Heart left ventricle (tissue), 16 donors: ENCODE measurements at regions not wholly inside any gene's neighbourhood (a gene's known extent, or its start where the extent isn't known, plus 50 kb on each side); places are given as distances from the start of the nearest gene placed in this dataset.

Experiments used
- ATAC-seq, 4 donors: fragments of 200-7000 bp; cut with Tn5 transposase; one replicate each; pipeline ENCODE4 v1.9.1; 2020 to 2022; ENCODE audit warnings: moderate library complexity in 4 of 4, mild to moderate bottlenecking in 3 of 4, moderate number of reproducible peaks in 1 of 4
- DNase-seq, 5 donors: peaks; one replicate each; pipeline ENCODE4 v3.0.0-alpha.2; 2020
- H3K27ac ChIP-seq, 12 donors: fragments of 200-600 bp; sonication (generic) in 4 of 12; one replicate each; pipeline versions ENCODE4 v1.5.0 to v1.8.0; 2016 to 2022; ENCODE audit warnings: mild to moderate bottlenecking in 2 of 12
- H3K27me3 ChIP-seq, 9 donors: fragments of 200-600 bp; sonication (generic) in 2 of 9; one replicate each; pipeline versions ENCODE4 v1.5.1 to v1.8.0; 2016 to 2022; ENCODE audit warnings: mild to moderate bottlenecking in 3 of 9
- H3K36me3 ChIP-seq, 9 donors: fragments of 200-600 bp; sonication (generic) in 2 of 9; one replicate each; pipeline versions ENCODE4 v1.5.0 to v1.8.0; 2018 to 2022; ENCODE audit warnings: mild to moderate bottlenecking in 2 of 9
- H3K4me1 ChIP-seq, 12 donors: fragments of 200-600 bp; sonication (generic) in 4 of 12; one replicate each; pipeline versions ENCODE4 v1.5.0 to v1.8.0; 2016 to 2022; ENCODE audit warnings: mild to moderate bottlenecking in 3 of 12
- H3K4me3 ChIP-seq, 12 donors: fragments of 200-600 bp; sonication (generic) in 4 of 12; one replicate each; pipeline versions ENCODE4 v1.5.0 to v1.8.0; 2017 to 2022; ENCODE audit warnings: mild to moderate bottlenecking in 9 of 12, moderate library complexity in 4 of 12
- H3K9me3 ChIP-seq, 12 donors: fragments of 200-600 bp; sonication (generic) in 4 of 12; one replicate each; pipeline versions ENCODE4 v1.5.0 to v1.8.0; 2016 to 2022; ENCODE audit warnings: mild to moderate bottlenecking in 1 of 12
- POLR2A ChIP-seq, 2 donors: fragments of 450-650 bp; IDR thresholded peaks; one replicate each; pipeline ENCODE4 v1.6.1; 2017; ENCODE audit warnings: antibody characterized with exemption in 2 of 2, mild to moderate bottlenecking in 2 of 2, moderate library complexity in 2 of 2
- WGBS, 4 donors: extraction: QIAGEN DNeasy Blood & Tissue Kit in 2 of 4; methylation state at CpG; one replicate each; pipeline versions ENCODE4 v1.1.5 to v1.1.7; 2013 to 2018; 5-methylcytosine and 5-hydroxymethylcytosine counted together
- intact Hi-C, 10 donors: fragments of 100-400 bp; cut with DNase I; formaldehyde crosslinking; loops; one replicate each; pipeline versions ENCODE4 v1.11.1 to v1.14.2; 2022
- TF ChIP-seq, protein P1 (sequence below), 12 donors: fragments of 200-600 bp; sonication (generic) in 4 of 12; IDR thresholded peaks; one replicate each; pipeline versions ENCODE4 v1.5.0 to v1.8.0; 2018 to 2022; ENCODE audit warnings: antibody characterized with exemption in 12 of 12, mild to moderate bottlenecking in 5 of 12
- donor health status: ischemic (EF 13 %, LVEDD 7.1; RV severe dilation, severe dysfunction).
- donor health status: healthy with polysubstance abuse.
- donor health status: DM: no; HTN: yes; CAD: no.
- donor health status: DM: no; HTN: no; CAD: no.
- donor health status: ischemic (EF 25% LVEDD 6.9; RV normal size, moderate dysfunction).
- donor health status: ischemic (EF 25% LVEDD 5.7; RV mildly dilated, moderate dysfunction).
- donor health status: healthy.
- donor health status: DM: yes; HTN: yes; CAD: no.
- donor health status: ischemic (EF 35%, LVEDD 5.7; RV mildly dilated, moderate dysfunction).
- donor health status: nonischemic (EF 11% LVEDD 7.7; RV severe dilation, severe dysfunction).
- donor health status: DM: yes; HTN: yes; CAD: no.
- donor health status: PGD.
- donor health status: ischemic (EF 29% LVEDD 5.4; RV normal size, mild dysfunction).
- donor health status: nonischemic (EF 23%, LVEDD 6.1; RV moderate dilation, normal function).

DNA sequence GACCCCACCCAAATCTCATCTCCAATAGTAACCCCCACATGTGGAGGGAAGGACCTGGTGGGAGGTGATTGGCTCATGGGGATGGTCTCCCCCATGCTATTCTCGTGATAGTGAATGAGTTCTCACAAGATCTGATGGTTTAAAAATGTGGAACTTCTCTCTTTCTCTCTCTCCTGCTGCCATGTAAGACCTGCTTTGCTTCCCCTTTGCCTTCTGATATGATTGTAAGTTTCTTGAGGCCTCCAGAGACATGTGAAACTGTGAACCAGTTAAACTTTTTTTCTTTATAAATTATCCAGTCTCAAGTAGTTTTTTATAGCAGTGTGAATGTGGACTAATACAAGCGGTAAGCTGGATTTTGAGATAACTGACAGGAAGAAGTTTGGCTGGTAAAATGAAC, 60.3 kb upstream of the MBNL1 start:
- no peaks in the 10 kb centered on the region for H3K9me3 ChIP-seq
- 79 to 92% (median 86%) methylated on average over 2 of the region's 2 CpGs for WGBS, 4 donors
- H3K27me3 ChIP-seq = no peaks in the 10 kb centered on the region
- no peak for DNase-seq
- ATAC-seq = no peak
- no peak overlapping the region for H3K4me3 ChIP-seq
- intact Hi-C loops = loop anchor here in 2 of 10 donors (5.0 to 10.0 kb wide), 2 partner anchors 56 to 59 kb away; partner anchors contain the start of gene MBNL1 (in 2 of the 2)
- H3K36me3 ChIP-seq = no peaks in the 10 kb centered on the region
- TF ChIP-seq, protein P1, sequence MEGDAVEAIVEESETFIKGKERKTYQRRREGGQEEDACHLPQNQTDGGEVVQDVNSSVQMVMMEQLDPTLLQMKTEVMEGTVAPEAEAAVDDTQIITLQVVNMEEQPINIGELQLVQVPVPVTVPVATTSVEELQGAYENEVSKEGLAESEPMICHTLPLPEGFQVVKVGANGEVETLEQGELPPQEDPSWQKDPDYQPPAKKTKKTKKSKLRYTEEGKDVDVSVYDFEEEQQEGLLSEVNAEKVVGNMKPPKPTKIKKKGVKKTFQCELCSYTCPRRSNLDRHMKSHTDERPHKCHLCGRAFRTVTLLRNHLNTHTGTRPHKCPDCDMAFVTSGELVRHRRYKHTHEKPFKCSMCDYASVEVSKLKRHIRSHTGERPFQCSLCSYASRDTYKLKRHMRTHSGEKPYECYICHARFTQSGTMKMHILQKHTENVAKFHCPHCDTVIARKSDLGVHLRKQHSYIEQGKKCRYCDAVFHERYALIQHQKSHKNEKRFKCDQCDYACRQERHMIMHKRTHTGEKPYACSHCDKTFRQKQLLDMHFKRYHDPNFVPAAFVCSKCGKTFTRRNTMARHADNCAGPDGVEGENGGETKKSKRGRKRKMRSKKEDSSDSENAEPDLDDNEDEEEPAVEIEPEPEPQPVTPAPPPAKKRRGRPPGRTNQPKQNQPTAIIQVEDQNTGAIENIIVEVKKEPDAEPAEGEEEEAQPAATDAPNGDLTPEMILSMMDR (IDR thresholded peaks at IDR 0.05) = no peak
- no peak for TF ChIP-seq POLR2A (IDR thresholded peaks at IDR 0.05)
- H3K27ac ChIP-seq = peak overlapping the region in 1 of 12 donors; percentile 2
- H3K4me1 ChIP-seq = peaks cover 0 to 32% (median 1%) of the 10 kb centered on the region in 12 donors

DNA sequence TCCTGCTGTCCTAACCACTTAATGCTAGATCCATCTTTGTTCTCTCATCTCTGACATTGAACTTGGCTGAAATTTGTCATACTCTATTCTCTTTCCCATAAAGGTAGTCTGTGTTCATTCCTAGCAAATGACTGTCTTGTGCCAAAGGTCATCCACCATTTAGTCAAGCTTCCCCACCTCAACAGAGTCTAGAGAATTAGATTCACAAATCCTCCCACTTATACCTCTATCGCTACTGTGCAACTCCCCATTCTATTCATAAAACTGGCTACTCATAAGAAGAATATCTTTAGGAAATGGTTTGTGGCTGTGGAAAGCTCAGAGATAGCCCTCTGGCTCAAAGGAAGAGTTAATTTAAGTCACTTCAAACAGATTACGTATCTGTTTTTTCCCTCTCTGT, 59.7 kb upstream of the MBNL1 start:
- ATAC-seq (no peak), DNase-seq (no peak)
- TF ChIP-seq, protein P1 (IDR thresholded peaks at IDR 0.05) = no peak
- TF ChIP-seq POLR2A (IDR thresholded peaks at IDR 0.05) = no peak
- Histone ChIP-seq H3K4me3 (no peak overlapping the region), H3K4me1 (peaks cover 0 to 29% (median 0%) of the 10 kb centered on the region in 12 donors), H3K27me3 (no peaks in the 10 kb centered on the region), H3K36me3 (no peaks in the 10 kb centered on the region), H3K27ac (peak overlapping the region in 1 of 12 donors; percentile 2), H3K9me3 (no peaks in the 10 kb centered on the region)
- 89 to 96% (median 95%) methylated on average over 2 of the region's 2 CpGs for WGBS, 4 donors
- intact Hi-C loops = loop anchor here in 2 of 10 donors (5.0 to 10.0 kb wide), 2 partner anchors 56 to 58 kb away; partner anchors contain the start of gene MBNL1 (in 2 of the 2)

DNA sequence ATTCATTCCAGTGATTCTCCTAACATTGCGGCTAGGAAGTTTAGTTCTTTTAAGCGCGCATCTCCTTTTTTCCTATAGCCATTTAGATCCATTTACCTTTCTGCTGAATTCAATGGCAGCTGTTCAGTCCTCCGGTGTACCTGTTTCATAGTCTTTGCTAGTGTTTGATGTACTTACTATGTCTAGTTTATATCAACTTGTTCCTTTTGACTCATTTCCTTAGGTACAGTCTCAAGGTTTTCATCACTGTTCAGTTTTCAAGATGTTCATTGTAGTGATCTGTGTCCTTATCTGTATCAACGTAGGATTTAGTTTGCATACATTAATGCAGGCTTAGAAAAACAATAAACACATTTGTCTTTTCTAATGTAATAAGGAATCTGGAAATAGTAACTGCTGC, 59.0 kb upstream of the MBNL1 start:
- Histone ChIP-seq H3K9me3 (no peaks in the 10 kb centered on the region), H3K27ac (no peak overlapping the region), H3K4me3 (no peak overlapping the region), H3K36me3 (no peaks in the 10 kb centered on the region), H3K4me1 (peaks cover 0 to 23% (median 0%) of the 10 kb centered on the region in 12 donors), H3K27me3 (no peaks in the 10 kb centered on the region)
- ATAC-seq (no peak), DNase-seq (no peak)
- intact Hi-C loops = loop anchor here in 2 of 10 donors (5.0 to 10.0 kb wide), 2 partner anchors 55 to 58 kb away; partner anchors contain the start of gene MBNL1 (in 2 of the 2)
- TF ChIP-seq, protein P1 (IDR thresholded peaks at IDR 0.05) = no peak
- no peak for TF ChIP-seq POLR2A (IDR thresholded peaks at IDR 0.05)
- 78 to 97% (median 94%) methylated on average over 5 of the region's 5 CpGs for WGBS, 4 donors

DNA sequence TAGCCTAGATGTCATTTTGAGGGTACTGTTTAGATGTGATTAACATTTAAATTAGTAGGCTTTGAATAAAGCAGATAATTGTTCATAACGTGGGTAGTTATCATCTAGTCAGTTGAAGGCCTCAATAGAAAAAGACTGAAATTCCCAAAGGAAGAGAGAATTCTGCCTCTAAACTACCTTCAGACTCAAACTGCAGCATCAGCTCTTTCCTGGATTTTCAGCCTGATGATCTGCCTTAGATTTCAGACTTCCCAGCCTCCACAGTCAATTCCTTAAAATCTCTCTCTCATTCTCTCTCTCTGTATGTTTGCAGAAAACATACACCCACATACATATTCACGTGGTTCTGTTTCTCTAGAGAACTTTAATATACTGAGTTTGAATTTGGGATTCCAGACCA, 58.0 kb upstream of the MBNL1 start:
- Histone ChIP-seq H3K27ac (peak overlapping the region in 1 of 12 donors; percentile 45), H3K4me3 (no peak overlapping the region), H3K36me3 (no peaks in the 10 kb centered on the region), H3K27me3 (no peaks in the 10 kb centered on the region), H3K9me3 (no peaks in the 10 kb centered on the region), H3K4me1 (peaks cover 0 to 15% (median 0%) of the 10 kb centered on the region in 12 donors)
- 82 to 92% (median 84%) methylated on average over 2 of the region's 2 CpGs for WGBS, 4 donors
- DNase-seq = no peak
- no peak for ATAC-seq
- intact Hi-C loops = no loop called here
- TF ChIP-seq, protein P1 (IDR thresholded peaks at IDR 0.05) = no peak
- no peak for TF ChIP-seq POLR2A (IDR thresholded peaks at IDR 0.05)
